PC-9 (cell line): ENCODE measurements at regions not wholly inside any gene's neighbourhood (a gene's known extent, or its start where the extent isn't known, plus 50 kb on each side); places are given as distances from the start of the nearest gene placed in this dataset.

Source experiments
- CTCF ChIP-seq: fragments of 200-600 bp; sonication (generic); conservative IDR thresholded peaks from 2 replicates; pipeline ENCODE4 v1.6.1; 2017; ENCODE audit warnings: mixed run types, antibody characterized with exemption, mild to moderate bottlenecking, moderate library complexity
- EZH2 ChIP-seq: fragments of 200-600 bp; sonication (generic); IDR thresholded peaks from 2 replicates; pipeline ENCODE4 v1.8.0; 2017; ENCODE audit warnings: antibody characterized with exemption, low read depth

GRCh38 chr4:24234288-24234848 lies 344.5 kb upstream of the PPARGC1A start:
- TF ChIP-seq CTCF (no peak), EZH2 (no peak)
